Uterus (tissue), 3 donors: ENCODE measurements at regions not wholly inside any gene's neighbourhood (a gene's known extent, or its start where the extent isn't known, plus 50 kb on each side); places are given as distances from the start of the nearest gene placed in this dataset.
A peak's percentile ranks its signal among the peaks of the same experiment; 100 is the strongest.

Source experiments
- DNase-seq, 2 donors: peaks; one replicate each; pipeline ENCODE4 v3.0.0-alpha.2; 2019 to 2020
- H3K27ac ChIP-seq, 2 donors: fragments of 200-600 bp; sonication (generic); 1 replicate in 1 of 2; 2 replicates in 1 of 2; pipeline ENCODE4 v1.5.1; 2016 to 2018
- H3K27me3 ChIP-seq, 2 donors: fragments of 200-600 bp; sonication (generic); one replicate each; pipeline ENCODE4 v1.5.1; 2018 to 2019; ENCODE audit warnings: control low read depth in 1 of 2
- H3K36me3 ChIP-seq, 2 donors: fragments of 200-600 bp; sonication (generic); one replicate each; pipeline ENCODE4 v1.5.1; 2019; ENCODE audit warnings: control low read depth in 1 of 2
- H3K4me1 ChIP-seq, 2 donors: fragments of 200-600 bp; sonication (generic); one replicate each; pipeline ENCODE4 v1.5.1; 2018 to 2019; ENCODE audit warnings: control low read depth in 1 of 2
- H3K4me3 ChIP-seq, 2 donors: fragments of 200-600 bp; sonication (generic); 1 replicate in 1 of 2; 2 replicates in 1 of 2; pipeline ENCODE4 v1.5.1; 2018 to 2019; ENCODE audit warnings: mild to moderate bottlenecking in 1 of 2
- H3K9me3 ChIP-seq, 2 donors: fragments of 200-600 bp; sonication (generic); one replicate each; pipeline ENCODE4 v1.5.1; 2019; ENCODE audit warnings: control low read depth in 1 of 2
- CTCF ChIP-seq, 4 experiments: fragments of 200-600 bp in 2 of 4; fragments of 450-650 bp in 2 of 4; sonication (generic) in 2 of 4; IDR thresholded peaks; one replicate each; pipeline ENCODE4 v1.5.1; 2016 to 2019; ENCODE audit warnings: antibody characterized with exemption in 4 of 4, mild to moderate bottlenecking in 2 of 4, moderate library complexity in 1 of 4
- POLR2A ChIP-seq, 2 donors: fragments of 450-650 bp; IDR thresholded peaks; one replicate each; pipeline ENCODE4 v1.6.1; 2016; ENCODE audit warnings: antibody characterized with exemption in 2 of 2, mild to moderate bottlenecking in 1 of 2, moderate library complexity in 1 of 2
- intact Hi-C: fragments of 100-400 bp; cut with DNase I; formaldehyde crosslinking; loops from one replicate; pipeline ENCODE4 v1.15.1; 2023; ENCODE audit warnings: low total_unique reads
- donor health status: DM: yes; HTN: yes; CAD: no.

GRCh38 chr13:61965756-61966155 lies 550.1 kb upstream of the PCDH20 start:
- H3K27ac ChIP-seq = no peak overlapping the region
- no peak overlapping the region for H3K4me3 ChIP-seq
- no peaks in the 10 kb centered on the region for H3K9me3 ChIP-seq
- TF ChIP-seq CTCF (IDR thresholded peaks at IDR 0.05) (no peak), POLR2A (IDR thresholded peaks at IDR 0.05) (no peak)
- no peaks in the 10 kb centered on the region for H3K36me3 ChIP-seq
- no peaks in the 10 kb centered on the region for H3K27me3 ChIP-seq
- DNase-seq = no peak
- no peaks in the 10 kb centered on the region for H3K4me1 ChIP-seq
- intact Hi-C loops = no loop called here

GRCh38 chr13:61960981-61961380 lies 545.3 kb upstream of the PCDH20 start:
- intact Hi-C loops = no loop called here
- no peaks in the 10 kb centered on the region for H3K27me3 ChIP-seq
- no peaks in the 10 kb centered on the region for H3K36me3 ChIP-seq
- TF ChIP-seq CTCF (IDR thresholded peaks at IDR 0.05) (no peak), POLR2A (IDR thresholded peaks at IDR 0.05) (no peak)
- no peak for DNase-seq
- H3K4me1 ChIP-seq = no peaks in the 10 kb centered on the region
- H3K9me3 ChIP-seq = no peaks in the 10 kb centered on the region
- no peak overlapping the region for H3K4me3 ChIP-seq
- no peak overlapping the region for H3K27ac ChIP-seq

DNA sequence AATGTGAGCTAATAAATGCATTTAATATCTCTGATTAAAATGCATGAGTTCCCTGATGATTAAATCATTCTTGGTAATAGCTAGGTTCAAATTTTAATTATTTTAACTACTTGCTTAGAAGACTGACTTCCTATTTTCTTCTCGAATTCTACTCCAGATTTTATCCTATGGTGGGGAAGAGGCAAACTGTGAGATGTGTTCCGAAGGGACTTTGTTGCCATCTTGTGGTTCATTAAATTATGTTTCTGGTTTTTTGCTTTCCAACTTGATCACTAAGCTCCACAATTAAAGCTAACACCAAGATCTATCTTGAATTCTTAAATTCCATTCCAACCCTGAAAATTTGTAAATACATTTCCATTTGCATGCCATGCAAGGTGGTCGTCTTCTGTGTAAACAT lies 538.4 kb upstream of the PCDH20 start:
- peaks cover 0 to 2% of the 10 kb centered on the region in 2 donors for H3K36me3 ChIP-seq

DNA sequence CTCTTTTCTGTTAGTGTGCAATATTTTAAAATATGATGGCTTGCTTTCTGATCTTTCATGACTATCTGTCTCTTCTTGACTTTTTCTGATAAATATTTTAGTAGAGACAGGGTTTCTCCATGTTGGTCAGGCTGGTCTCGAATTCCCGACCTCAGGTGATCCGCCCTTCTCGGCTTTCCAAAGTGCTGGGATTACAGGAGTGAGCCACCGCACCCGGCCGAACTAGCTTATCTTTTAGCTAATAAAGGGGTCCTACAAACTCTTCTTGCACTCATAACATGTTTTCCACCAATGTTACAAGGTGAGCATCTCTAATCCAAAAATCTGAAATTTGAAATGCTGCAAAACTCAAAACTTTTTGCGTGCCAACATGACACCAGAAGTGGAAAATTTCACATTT lies 535.2 kb upstream of the PCDH20 start:
- H3K27ac ChIP-seq = no peak overlapping the region
- H3K4me3 ChIP-seq = no peak overlapping the region
- peaks cover 0 to 2% of the 10 kb centered on the region in 2 donors for H3K36me3 ChIP-seq
- no peak for DNase-seq
- H3K4me1 ChIP-seq = no peaks in the 10 kb centered on the region
- intact Hi-C loops = no loop called here
- no peaks in the 10 kb centered on the region for H3K27me3 ChIP-seq
- H3K9me3 ChIP-seq = no peaks in the 10 kb centered on the region
- no peak for TF ChIP-seq POLR2A (IDR thresholded peaks at IDR 0.05)
- no peak for TF ChIP-seq CTCF (IDR thresholded peaks at IDR 0.05)

More for the DNA sequence above, 538.4 kb upstream of the PCDH20 start:
- DNase-seq = no peak
- TF ChIP-seq CTCF (IDR thresholded peaks at IDR 0.05) (peak in 1 of 4 experiments; percentile 23), POLR2A (IDR thresholded peaks at IDR 0.05) (no peak)
- H3K27me3 ChIP-seq = no peaks in the 10 kb centered on the region
- no peaks in the 10 kb centered on the region for H3K9me3 ChIP-seq
- intact Hi-C loops = no loop called here
- H3K4me3 ChIP-seq = no peak overlapping the region
- no peak overlapping the region for H3K27ac ChIP-seq
- no peaks in the 10 kb centered on the region for H3K4me1 ChIP-seq

GRCh38 chr13:61944329-61944929 lies 528.8 kb upstream of the PCDH20 start:
- Histone ChIP-seq H3K36me3 (no peaks in the 10 kb centered on the region), H3K9me3 (no peaks in the 10 kb centered on the region), H3K4me1 (no peaks in the 10 kb centered on the region), H3K27ac (no peak overlapping the region), H3K4me3 (no peak overlapping the region), H3K27me3 (no peaks in the 10 kb centered on the region)
- TF ChIP-seq CTCF (IDR thresholded peaks at IDR 0.05) = no peak
- no peak for TF ChIP-seq POLR2A (IDR thresholded peaks at IDR 0.05)
- intact Hi-C loops = no loop called here
- DNase-seq = no peak
